Mesenchymal stem cell (in vitro differentiated cells and primary cell): ENCODE measurements at regions not wholly inside any gene's neighbourhood (a gene's known extent, or its start where the extent isn't known, plus 50 kb on each side); places are given as distances from the start of the nearest gene placed in this dataset.
"Not testable (repeated sequence)": the region's sequence is repeated elsewhere in the genome, so short reads cannot be mapped to it uniquely, and the experiment has no call there.

Source experiments
- DNase-seq: peaks from one replicate; pipeline ENCODE4 v3.0.0-alpha.2; 2013
- H2AFZ ChIP-seq: one replicate; pipeline ENCODE4 v1.6.1; 2013; ENCODE audit warnings: low read depth, mild to moderate bottlenecking, control low read depth, inconsistent platforms, low read length, moderate library complexity
- H2AK5ac ChIP-seq: 2 replicates; pipeline ENCODE4 v1.6.1; 2013; ENCODE audit warnings: low read length, moderate library complexity, mild to moderate bottlenecking, inconsistent platforms; ENCODE audit not compliant: severe bottlenecking
- H2BK120ac ChIP-seq: one replicate; pipeline ENCODE4 v1.6.1; 2013; ENCODE audit warnings: low read depth, mild to moderate bottlenecking, inconsistent platforms, low read length, moderate library complexity
- H2BK12ac ChIP-seq, 2 experiments: one replicate each; pipeline ENCODE4 v1.6.1; 2013; ENCODE audit warnings: inconsistent platforms in 2 of 2, low read length in 2 of 2, mild to moderate bottlenecking in 2 of 2, moderate library complexity in 2 of 2, control low read depth in 1 of 2
- H2BK15ac ChIP-seq: one replicate; pipeline ENCODE4 v1.6.1; 2013; ENCODE audit warnings: mild to moderate bottlenecking, low read depth, inconsistent platforms; ENCODE audit not compliant: poor library complexity, severe bottlenecking
- H2BK5ac ChIP-seq: 2 replicates; pipeline ENCODE4 v1.6.1; 2013; ENCODE audit warnings: low read depth, mild to moderate bottlenecking, low read length, control low read depth, inconsistent platforms; ENCODE audit not compliant: poor library complexity, severe bottlenecking
- H3K14ac ChIP-seq, 2 experiments: one replicate each; pipeline ENCODE4 v1.6.1; 2013; ENCODE audit warnings: inconsistent platforms in 2 of 2, low read length in 2 of 2, control low read depth in 1 of 2, mild to moderate bottlenecking in 1 of 2, moderate library complexity in 1 of 2
- H3K18ac ChIP-seq, 2 experiments: one replicate each; pipeline ENCODE4 v1.6.1; 2013; ENCODE audit warnings: inconsistent platforms in 2 of 2, low read length in 2 of 2, control low read depth in 1 of 2, low read depth in 1 of 2, mild to moderate bottlenecking in 1 of 2
- H3K23ac ChIP-seq, 2 experiments: one replicate each; pipeline ENCODE4 v1.6.1; 2013; ENCODE audit warnings: inconsistent platforms in 2 of 2, low read length in 2 of 2, mild to moderate bottlenecking in 2 of 2, moderate library complexity in 2 of 2, control low read depth in 1 of 2
- H3K27ac ChIP-seq: 2 replicates; pipeline ENCODE4 v1.5.1; 2013; ENCODE audit warnings: mild to moderate bottlenecking, moderate library complexity, low read length, control low read depth, inconsistent platforms; ENCODE audit not compliant: poor library complexity, severe bottlenecking
- H3K27me3 ChIP-seq, 2 experiments: 2 replicates each; pipeline versions ENCODE4 v1.6.1 to v1.7.0; 2013; ENCODE audit warnings: low read length in 2 of 2, mild to moderate bottlenecking in 2 of 2, moderate library complexity in 2 of 2, control low read depth in 1 of 2, inconsistent platforms in 1 of 2; ENCODE audit not compliant: control insufficient read depth in 1 of 2, insufficient read depth in 1 of 2
- H3K36me3 ChIP-seq, 2 experiments: 2 replicates each; pipeline versions ENCODE4 v1.6.1 to v1.7.0; 2013; ENCODE audit warnings: low read length in 2 of 2, control low read depth in 1 of 2, inconsistent platforms in 1 of 2, low read depth in 1 of 2, mild to moderate bottlenecking in 1 of 2; ENCODE audit not compliant: insufficient read depth in 2 of 2, control insufficient read depth in 1 of 2
- H3K4ac ChIP-seq, 2 experiments: one replicate each; pipeline ENCODE4 v1.6.1; 2013; ENCODE audit warnings: inconsistent platforms in 2 of 2, low read length in 2 of 2, mild to moderate bottlenecking in 2 of 2, moderate library complexity in 2 of 2, control low read depth in 1 of 2, low read depth in 1 of 2
- H3K4me1 ChIP-seq: 2 replicates; pipeline ENCODE4 v1.6.1; 2013; ENCODE audit warnings: low read depth, low read length, control low read depth; ENCODE audit not compliant: control insufficient read depth, insufficient read depth
- H3K4me2 ChIP-seq: 2 replicates; pipeline ENCODE4 v1.6.1; 2013; ENCODE audit warnings: low read length, mild to moderate bottlenecking, inconsistent platforms; ENCODE audit not compliant: poor library complexity, severe bottlenecking
- H3K4me3 ChIP-seq, 2 experiments: 2 replicates each; pipeline versions ENCODE4 v1.5.1 to v1.7.0; 2013; ENCODE audit warnings: low read length in 2 of 2, mild to moderate bottlenecking in 2 of 2, control low read depth in 1 of 2, low read depth in 1 of 2; ENCODE audit not compliant: insufficient read depth in 1 of 2
- H3K79me1 ChIP-seq: replicated peaks from 2 replicates; pipeline ENCODE4 v1.6.1; 2013; ENCODE audit warnings: mild to moderate bottlenecking, control low read depth, low read length, inconsistent platforms; ENCODE audit not compliant: poor library complexity, severe bottlenecking
- H3K9ac ChIP-seq: 2 replicates; pipeline ENCODE4 v1.7.0; 2013; ENCODE audit warnings: mild to moderate bottlenecking, low read length, moderate library complexity
- H3K9me3 ChIP-seq: 2 replicates; pipeline ENCODE4 v1.7.0; 2013; ENCODE audit warnings: mild to moderate bottlenecking, low read length; ENCODE audit not compliant: control insufficient read depth
- H4K8ac ChIP-seq: one replicate; pipeline ENCODE4 v1.6.1; 2013; ENCODE audit warnings: inconsistent platforms, mild to moderate bottlenecking, low read length, moderate library complexity
- H4K91ac ChIP-seq: one replicate; pipeline ENCODE4 v1.6.1; 2013; ENCODE audit warnings: mild to moderate bottlenecking, low read length, inconsistent platforms
- WGBS: methylation state at CpG from one replicate; pipeline ENCODE4 v1.1.7; 2013; ENCODE audit warnings: mixed read lengths; 5-methylcytosine and 5-hydroxymethylcytosine counted together

- Histone ChIP-seq H2BK120ac (no peak overlapping the region), H3K14ac (no peak overlapping the region), H3K36me3 (no peaks in the 10 kb centered on the region), H3K4me1 (no peaks in the 10 kb centered on the region), H3K4me2 (no peak overlapping the region), H3K18ac (no peak overlapping the region), H2BK15ac (no peak overlapping the region), H4K91ac (no peak overlapping the region), H2BK12ac (no peak overlapping the region), H3K9ac (no peak overlapping the region), H2AK5ac (no peak overlapping the region), H3K4me3 (no peak overlapping the region), H3K4ac (no peak overlapping the region), H2AFZ (no peak overlapping the region), H4K8ac (no peak overlapping the region), H3K27me3 (no peaks in the 10 kb centered on the region), H3K79me1 (no peaks in the 10 kb centered on the region), H2BK5ac (no peak overlapping the region), H3K27ac (no peak overlapping the region), H3K23ac (no peak overlapping the region), H3K9me3 (no peaks in the 10 kb centered on the region)
- WGBS = 73% methylated on average over 2 of the region's 2 CpGs
- DNase-seq = no peak
These were observed 721.0 kb upstream of the PKDCC start for GRCh38 chr2:41326851-41327250.

DNA sequence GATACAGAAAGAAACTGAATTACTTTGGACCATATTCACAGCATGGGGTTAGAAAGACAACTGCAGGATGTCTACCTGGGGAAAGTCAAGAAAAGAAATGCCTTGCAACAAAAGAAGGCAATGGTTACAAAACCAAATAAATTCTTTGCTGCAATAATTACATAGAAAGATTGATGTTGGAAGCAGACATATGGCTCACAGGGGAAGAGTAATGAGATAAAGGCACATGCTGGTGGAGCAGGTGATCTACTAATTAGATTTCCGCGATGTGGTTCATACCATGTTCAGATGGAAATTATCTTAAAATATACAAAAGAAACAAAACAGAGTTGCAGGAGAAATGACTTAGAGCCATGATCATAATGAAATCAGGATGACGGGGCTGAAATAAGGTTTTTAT lies 718.8 kb upstream of the PKDCC start:
- H3K27me3 ChIP-seq = no peaks in the 10 kb centered on the region
- DNase-seq = no peak
- no peak overlapping the region for H3K14ac ChIP-seq
- H3K4me2 ChIP-seq = no peak overlapping the region
- no peak overlapping the region for H4K91ac ChIP-seq
- no peak overlapping the region for H2AK5ac ChIP-seq
- no peak overlapping the region for H3K27ac ChIP-seq
- no peak overlapping the region for H3K9ac ChIP-seq
- H3K4me1 ChIP-seq = no peaks in the 10 kb centered on the region
- H2BK15ac ChIP-seq = no peak overlapping the region
- H3K36me3 ChIP-seq = no peaks in the 10 kb centered on the region
- no peak overlapping the region for H3K4ac ChIP-seq
- H3K9me3 ChIP-seq = no peaks in the 10 kb centered on the region
- H3K23ac ChIP-seq = no peak overlapping the region
- H4K8ac ChIP-seq = no peak overlapping the region
- no peaks in the 10 kb centered on the region for H3K79me1 ChIP-seq
- H2BK5ac ChIP-seq = no peak overlapping the region
- H3K18ac ChIP-seq = no peak overlapping the region
- H2BK120ac ChIP-seq = no peak overlapping the region
- H2BK12ac ChIP-seq = no peak overlapping the region
- H3K4me3 ChIP-seq = no peak overlapping the region
- no CpG with 5 or more reads among the region's 3 CpGs for WGBS
- H2AFZ ChIP-seq = no peak overlapping the region

- Histone ChIP-seq H3K18ac (no peak overlapping the region), H3K36me3 (no peaks in the 10 kb centered on the region), H2AK5ac (no peak overlapping the region), H2BK120ac (no peak overlapping the region), H2AFZ (no peak overlapping the region), H4K8ac (no peak overlapping the region), H3K79me1 (no peaks in the 10 kb centered on the region), H2BK15ac (no peak overlapping the region), H3K27me3 (no peaks in the 10 kb centered on the region), H3K4me3 (no peak overlapping the region), H3K4me2 (no peak overlapping the region), H3K4ac (no peak overlapping the region), H3K9me3 (no peaks in the 10 kb centered on the region), H3K27ac (no peak overlapping the region), H3K4me1 (no peaks in the 10 kb centered on the region), H3K23ac (no peak overlapping the region), H3K14ac (no peak overlapping the region), H3K9ac (no peak overlapping the region), H2BK5ac (no peak overlapping the region), H4K91ac (no peak overlapping the region), H2BK12ac (no peak overlapping the region)
- WGBS = no CpG with 5 or more reads among the region's 2 CpGs
- no peak for DNase-seq
These were observed 713.7 kb upstream of the PKDCC start for GRCh38 chr2:41334159-41334558.

GRCh38 chr2:41335573-41335972 lies 712.2 kb upstream of the PKDCC start:
- 97% methylated on average over 18 of the region's 31 CpGs for WGBS
- not testable (repeated sequence) for H3K36me3 ChIP-seq, H3K23ac ChIP-seq, H2BK15ac ChIP-seq, H3K9me3 ChIP-seq, H3K18ac ChIP-seq, H3K79me1 ChIP-seq, H3K14ac ChIP-seq, H3K9ac ChIP-seq, H2BK12ac ChIP-seq, H2BK5ac ChIP-seq, H2AFZ ChIP-seq, H3K4ac ChIP-seq, H2AK5ac ChIP-seq, DNase-seq, H3K27me3 ChIP-seq, H3K4me2 ChIP-seq, H2BK120ac ChIP-seq, H3K4me3 ChIP-seq, H4K91ac ChIP-seq, H4K8ac ChIP-seq, H3K27ac ChIP-seq, H3K4me1 ChIP-seq
